WTC11 (cell line): ENCODE measurements at regions not wholly inside any gene's neighbourhood (a gene's known extent, or its start where the extent isn't known, plus 50 kb on each side); places are given as distances from the start of the nearest gene placed in this dataset.

Source experiments
- ATAC-seq: fragments of 200-7000 bp; cut with Tn5 transposase; 2 replicates; pipeline ENCODE4 v1.10.0; 2021; ENCODE audit warnings: mild to moderate bottlenecking, moderate library complexity
- CTCF ChIA-PET: fragments of 300-600 bp; sonication (Branson Sonifier 250); formaldehyde crosslinking; loops from one replicate; lab custom pipeline; 2021; ENCODE audit warnings: antibody characterized with exemption; lab: Charles Lee
- POLR2A ChIA-PET: fragments of 350-600 bp; sonication (Branson Sonifier 250); formaldehyde crosslinking; loops from one replicate; lab custom pipeline; 2021; ENCODE audit warnings: antibody characterized with exemption; lab: Charles Lee
- DNase-seq: peaks from one replicate; pipeline ENCODE4 v3.0.0; 2021; ENCODE audit warnings: low spot score
- H3K27ac Mint-ChIP-seq: 2 replicates; pipeline ENCODE4 v1.8.0; 2021; ENCODE audit warnings: mixed read lengths
- H3K27me3 Mint-ChIP-seq: 2 replicates; pipeline ENCODE4 v1.8.0; 2021; ENCODE audit warnings: low read depth, mild to moderate bottlenecking, moderate library complexity, mixed read lengths
- H3K36me3 Mint-ChIP-seq: 2 replicates; pipeline ENCODE4 v1.8.0; 2021; ENCODE audit warnings: mixed read lengths
- H3K4me1 Mint-ChIP-seq: 2 replicates; pipeline ENCODE4 v1.8.0; 2022; ENCODE audit warnings: mixed read lengths
- H3K4me3 Mint-ChIP-seq: 2 replicates; pipeline ENCODE4 v1.8.0; 2021; ENCODE audit warnings: mild to moderate bottlenecking, moderate library complexity, mixed read lengths
- H3K9me3 Mint-ChIP-seq: 2 replicates; pipeline ENCODE4 v1.8.0; 2021; ENCODE audit warnings: mixed read lengths
- ATF1 ChIP-seq: sonication (generic); formaldehyde crosslinking; IDR thresholded peaks from 2 replicates; pipeline ENCODE4 v1.8.1; 2023; ENCODE audit warnings: mild to moderate bottlenecking, moderate library complexity, missing genetic modification reagents
- CDX4 ChIP-seq: fragments of 250-450 bp; sonication (Bioruptor Pico); IDR thresholded peaks from 2 replicates; pipeline ENCODE4 v1.9.0; 2021; ENCODE audit warnings: moderate library complexity, mild to moderate bottlenecking, inconsistent platforms, borderline replicate concordance
- E2F5 ChIP-seq: sonication (generic); formaldehyde crosslinking; IDR thresholded peaks from 2 replicates; pipeline ENCODE4 v1.8.1; 2022; ENCODE audit warnings: mild to moderate bottlenecking, moderate library complexity, missing genetic modification reagents
- ERG ChIP-seq: fragments of 250-450 bp; sonication (Bioruptor Pico); IDR thresholded peaks from 2 replicates; pipeline ENCODE4 v1.8.0; 2021; ENCODE audit warnings: mild to moderate bottlenecking
- ESRRA ChIP-seq: sonication (generic); formaldehyde crosslinking; IDR thresholded peaks from 2 replicates; pipeline ENCODE4 v1.8.1; 2022; ENCODE audit warnings: mild to moderate bottlenecking, missing genetic modification reagents, borderline replicate concordance
- ETV6 ChIP-seq: sonication (generic); formaldehyde crosslinking; IDR thresholded peaks from 2 replicates; pipeline ENCODE4 v1.8.1; 2022; ENCODE audit warnings: mild to moderate bottlenecking, missing genetic modification reagents
- FOXK1 ChIP-seq: sonication (generic); formaldehyde crosslinking; IDR thresholded peaks from 2 replicates; pipeline ENCODE4 v1.8.0; 2022; ENCODE audit warnings: mild to moderate bottlenecking, moderate library complexity, missing genetic modification reagents
- FOXP4 ChIP-seq: sonication (generic); formaldehyde crosslinking; IDR thresholded peaks from 2 replicates; pipeline ENCODE4 v1.8.0; 2022; ENCODE audit warnings: mild to moderate bottlenecking, missing genetic modification reagents
- GABPB1 ChIP-seq: sonication (generic); formaldehyde crosslinking; IDR thresholded peaks from 2 replicates; pipeline ENCODE4 v1.8.1; 2023; ENCODE audit warnings: mild to moderate bottlenecking, missing genetic modification reagents
- GRHL2 ChIP-seq: fragments of 250-450 bp; sonication (Bioruptor Pico); IDR thresholded peaks from 2 replicates; pipeline ENCODE4 v1.8.0; 2022; ENCODE audit warnings: mild to moderate bottlenecking, moderate library complexity; ENCODE audit not compliant: insufficient replicate concordance, severe bottlenecking
- HMGXB4 ChIP-seq: sonication (generic); formaldehyde crosslinking; IDR thresholded peaks from 2 replicates; pipeline ENCODE4 v1.8.1; 2023; ENCODE audit warnings: mild to moderate bottlenecking, moderate library complexity, missing genetic modification reagents
- IRF2 ChIP-seq: sonication (generic); formaldehyde crosslinking; IDR thresholded peaks from 2 replicates; pipeline ENCODE4 v1.8.0; 2022; ENCODE audit warnings: low read depth, missing genetic modification reagents, borderline replicate concordance
- KAT7 ChIP-seq: sonication (generic); formaldehyde crosslinking; IDR thresholded peaks from 2 replicates; pipeline ENCODE4 v1.8.1; 2023; ENCODE audit warnings: missing genetic modification reagents, mild to moderate bottlenecking, borderline replicate concordance
- MLX ChIP-seq: sonication (generic); formaldehyde crosslinking; IDR thresholded peaks from 2 replicates; pipeline ENCODE4 v1.8.1; 2023; ENCODE audit warnings: mild to moderate bottlenecking, missing genetic modification reagents, moderate library complexity
- MYBL2 ChIP-seq: sonication (generic); formaldehyde crosslinking; IDR thresholded peaks from 2 replicates; pipeline ENCODE4 v1.8.1; 2023; ENCODE audit warnings: mild to moderate bottlenecking, moderate library complexity, missing genetic modification reagents
- NFATC4 ChIP-seq: fragments of 250-450 bp; sonication (Bioruptor Pico); IDR thresholded peaks from 2 replicates; pipeline ENCODE4 v1.9.0; 2021; ENCODE audit warnings: mild to moderate bottlenecking
- NR2C2 ChIP-seq: sonication (generic); formaldehyde crosslinking; IDR thresholded peaks from 2 replicates; pipeline ENCODE4 v1.8.0; 2022; ENCODE audit warnings: mild to moderate bottlenecking, missing genetic modification reagents
- NR3C1 ChIP-seq: sonication (generic); formaldehyde crosslinking; conservative IDR thresholded peaks from 2 replicates; pipeline ENCODE4 v1.8.1; 2023; ENCODE audit warnings: low read depth, mild to moderate bottlenecking, missing genetic modification reagents
- OVOL2 ChIP-seq: fragments of 250-450 bp; sonication (Bioruptor Pico); IDR thresholded peaks from 2 replicates; pipeline ENCODE4 v1.9.0; 2021; ENCODE audit warnings: mild to moderate bottlenecking, borderline replicate concordance
- TCF7 ChIP-seq: sonication (generic); formaldehyde crosslinking; IDR thresholded peaks from 2 replicates; pipeline ENCODE4 v1.8.0; 2022; ENCODE audit warnings: mild to moderate bottlenecking, low read depth, missing genetic modification reagents, moderate library complexity
- TP53 ChIP-seq: sonication (generic); formaldehyde crosslinking; IDR thresholded peaks from 2 replicates; pipeline ENCODE4 v1.8.1; 2023; ENCODE audit warnings: mild to moderate bottlenecking, missing genetic modification reagents
- ZNF138 ChIP-seq: sonication (generic); formaldehyde crosslinking; conservative IDR thresholded peaks from 2 replicates; pipeline ENCODE4 v1.8.1; 2022; ENCODE audit warnings: mild to moderate bottlenecking, moderate library complexity, missing genetic modification reagents
- ZNF263 ChIP-seq: sonication (generic); formaldehyde crosslinking; IDR thresholded peaks from 2 replicates; pipeline ENCODE4 v1.8.1; 2022; ENCODE audit warnings: low read depth, mild to moderate bottlenecking, moderate library complexity, missing genetic modification reagents

GRCh38 chr7:17062151-17063044 lies 180.6 kb upstream of the AGR3 start (continued):
- no peak for TF ChIP-seq E2F5 (CRISPR knock-in tag)
- no peak for TF ChIP-seq ZNF263
- no peak for TF ChIP-seq NR3C1
- no peak for TF ChIP-seq GRHL2 (CRISPR knock-in tag)
- no peak for TF ChIP-seq ATF1 (CRISPR knock-in tag)
- no peak for TF ChIP-seq IRF2 (CRISPR knock-in tag)
- no peak for TF ChIP-seq ERG (CRISPR knock-in tag)
- TF ChIP-seq TCF7 (CRISPR knock-in tag), result no peak
- no peak for TF ChIP-seq KAT7 (CRISPR knock-in tag)

GRCh38 chr7:17063045-17063383 lies 181.2 kb upstream of the AGR3 start:
- no peaks in the 10 kb centered on the region for H3K36me3 Mint-ChIP-seq
- H3K9me3 Mint-ChIP-seq, result peaks cover 5% of the 10 kb centered on the region
- TF ChIP-seq TP53 (CRISPR knock-in tag) (no peak), MYBL2 (CRISPR knock-in tag) (no peak), ZNF138 (CRISPR knock-in tag) (no peak), FOXP4 (CRISPR knock-in tag) (no peak), GABPB1 (CRISPR knock-in tag) (no peak), ESRRA (no peak), HMGXB4 (CRISPR knock-in tag) (no peak), CDX4 (CRISPR knock-in tag) (no peak), MLX (CRISPR knock-in tag) (no peak), ETV6 (no peak), NR2C2 (CRISPR knock-in tag) (no peak), ERG (CRISPR knock-in tag) (no peak), FOXK1 (CRISPR knock-in tag) (no peak), OVOL2 (CRISPR knock-in tag) (no peak), NFATC4 (no peak), KAT7 (CRISPR knock-in tag) (no peak)
- TF ChIP-seq, all 79 proteins: peak for 0
- ChIA-PET CTCF (interaction anchor here (0.6 to 2.6 kb wide), 9 partner anchors 10 to 1478 kb away, joined by 3 to 8 read pairs (median 3); no protein-coding TSS in a partner anchor), POLR2A (no interaction called here)
- no peak for DNase-seq
- H3K4me3 Mint-ChIP-seq, result no peak overlapping the region
- no peak for ATAC-seq
- H3K27ac Mint-ChIP-seq, result no peak overlapping the region
- H3K4me1 Mint-ChIP-seq, result no peaks in the 10 kb centered on the region
- no peaks in the 10 kb centered on the region for H3K27me3 Mint-ChIP-seq
